ENCODE measurements at regions not wholly inside any gene's neighbourhood (a gene's known extent, or its start where the extent isn't known, plus 50 kb on each side); places are given as distances from the start of the nearest gene placed in this dataset.
"Not testable (repeated sequence)": the region's sequence is repeated elsewhere in the genome, so short reads cannot be mapped to it uniquely, and the experiment has no call there.

DNA sequence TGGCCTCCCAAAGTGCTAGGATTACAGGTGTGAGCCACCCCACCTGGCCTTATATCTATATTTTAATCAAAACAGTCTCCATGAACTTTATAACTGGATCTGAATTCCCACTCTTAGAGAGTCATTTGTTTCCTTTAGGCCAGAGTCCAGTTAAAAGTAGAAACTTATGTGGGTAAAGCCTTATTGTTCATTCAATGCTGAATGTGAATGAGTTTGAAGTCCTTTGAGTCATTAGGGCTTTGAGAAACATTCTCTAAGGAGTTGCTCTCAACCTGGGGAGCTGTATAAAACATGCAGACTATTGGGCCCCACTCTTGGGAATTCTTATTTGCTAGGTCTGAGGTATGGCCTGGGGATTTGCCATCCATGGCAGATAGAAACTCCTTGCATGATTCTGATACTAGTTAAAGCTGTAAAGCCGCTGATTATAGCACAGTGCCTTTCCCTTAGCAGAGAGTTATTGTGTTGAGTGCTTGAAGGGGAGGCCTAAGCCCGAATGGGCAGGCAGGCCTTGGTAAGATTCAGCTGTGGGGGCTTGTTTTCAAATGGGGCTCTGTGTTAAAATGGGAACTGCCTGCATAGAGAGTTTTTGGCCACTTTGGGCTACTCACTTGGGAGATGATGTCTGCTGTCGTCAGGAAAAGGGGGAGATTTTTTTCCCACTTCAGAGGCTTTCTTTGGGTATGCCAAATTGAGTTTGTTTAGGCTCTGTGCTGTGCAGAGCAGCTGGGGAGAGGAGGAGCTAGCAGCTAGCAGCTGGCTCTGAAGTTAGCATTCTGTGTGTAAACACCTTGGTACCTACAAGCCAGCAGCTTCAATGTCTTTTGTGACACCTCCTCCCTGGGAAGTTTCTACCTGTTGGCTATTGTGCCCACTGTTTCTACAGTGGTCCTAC, 117.5 kb downstream of the DACT1 start:
- Mint-ChIP-seq H3K4me1 (no peaks in the 10 kb centered on the region), H3K9me3 (no peaks in the 10 kb centered on the region), H3K36me3 (no peaks in the 10 kb centered on the region), H3K27ac (no peak overlapping the region), H3K4me3 (no peak overlapping the region), H3K27me3 (no peaks in the 10 kb centered on the region)
- no peak for DNase-seq

DNA sequence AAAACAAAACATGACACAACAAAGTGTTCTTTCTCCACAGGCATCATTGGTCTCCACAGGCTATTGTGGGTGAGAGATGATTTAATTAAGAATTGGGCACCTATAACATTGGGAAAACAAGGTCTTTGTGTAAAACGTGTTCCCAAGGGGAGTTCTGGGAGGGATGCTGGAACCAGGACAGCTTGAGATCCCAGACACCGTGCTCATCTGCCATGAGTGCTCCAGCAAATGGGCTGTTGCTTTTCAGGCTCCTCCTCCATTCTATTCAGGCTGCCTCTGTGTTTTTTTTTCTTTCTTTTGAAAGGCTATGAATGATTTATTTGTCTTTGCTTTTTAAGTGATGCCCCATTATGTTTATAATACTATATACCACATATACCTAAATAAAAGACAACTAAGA, 122.4 kb downstream of the DACT1 start:
- no peak for DNase-seq
- no peak overlapping the region for H3K4me3 Mint-ChIP-seq
- no peak overlapping the region for H3K27ac Mint-ChIP-seq
- H3K9me3 Mint-ChIP-seq: no peaks in the 10 kb centered on the region
- H3K27me3 Mint-ChIP-seq: no peaks in the 10 kb centered on the region
- no peaks in the 10 kb centered on the region for H3K36me3 Mint-ChIP-seq
- H3K4me1 Mint-ChIP-seq: no peaks in the 10 kb centered on the region

DNA sequence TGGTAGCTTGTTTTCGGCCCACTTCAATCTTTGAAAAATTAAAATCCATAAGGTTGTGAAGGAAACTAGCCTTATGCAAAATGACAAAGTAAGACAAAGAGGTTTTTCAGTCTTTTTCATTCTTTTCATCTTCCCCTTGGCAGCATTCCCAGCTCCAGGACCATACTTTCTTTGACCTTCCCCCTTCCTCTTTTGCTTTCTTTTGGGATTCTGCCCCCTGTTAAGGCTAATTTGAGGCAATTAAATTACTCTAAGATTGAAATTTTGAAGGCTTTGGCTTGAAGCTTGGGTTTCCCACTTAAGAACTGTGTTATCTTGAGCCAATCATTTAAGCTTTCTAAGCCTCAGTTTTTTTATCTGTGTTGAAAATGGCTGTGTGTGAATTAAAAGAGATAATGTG, 124.9 kb downstream of the DACT1 start:
- Mint-ChIP-seq H3K27me3 (no peaks in the 10 kb centered on the region), H3K4me1 (no peaks in the 10 kb centered on the region), H3K27ac (no peak overlapping the region), H3K9me3 (no peaks in the 10 kb centered on the region), H3K4me3 (no peak overlapping the region), H3K36me3 (no peaks in the 10 kb centered on the region)
- no peak for DNase-seq

DNA sequence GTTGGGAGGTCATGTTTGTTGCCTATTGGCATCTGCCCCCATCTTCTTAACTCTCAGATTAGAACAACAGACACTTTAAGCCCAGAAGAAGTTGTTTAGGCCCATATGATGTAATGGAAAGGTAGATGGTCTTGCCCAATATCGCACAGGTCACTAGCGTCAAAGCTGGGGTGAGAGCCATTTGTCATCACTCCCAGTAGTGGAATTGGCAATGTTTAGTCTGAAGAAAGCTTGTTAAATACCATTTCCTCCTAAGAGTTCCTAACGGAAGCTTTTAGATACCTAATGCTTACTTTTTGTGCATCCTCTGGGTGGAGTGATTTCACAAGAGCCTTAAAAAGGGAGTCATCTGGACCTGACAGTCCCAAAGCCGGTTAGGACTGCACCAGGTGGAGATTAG, 125.4 kb downstream of the DACT1 start:
- Mint-ChIP-seq H3K9me3 (no peaks in the 10 kb centered on the region), H3K27ac (no peak overlapping the region)

DNA sequence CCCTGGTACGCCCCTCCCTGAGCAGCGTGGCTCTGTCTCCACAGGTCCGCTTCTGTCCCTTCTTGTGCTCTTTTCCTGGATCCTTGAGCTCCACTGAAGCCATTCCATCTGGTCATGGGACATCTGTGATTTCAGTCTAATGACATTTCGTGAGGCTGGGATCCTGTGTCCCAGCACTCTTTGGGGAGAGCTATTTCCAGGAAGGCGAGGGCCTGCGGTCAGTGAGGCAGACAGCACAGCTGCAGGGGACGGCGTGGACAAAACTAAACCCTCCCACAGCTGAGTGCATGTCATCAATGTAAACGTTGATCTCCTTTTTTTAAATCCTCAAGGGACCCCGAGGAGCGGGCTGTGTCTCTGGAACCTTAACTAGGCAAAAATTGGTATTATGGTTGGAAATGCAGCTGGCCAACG, 127.7 kb downstream of the DACT1 start:
- Mint-ChIP-seq H3K27ac (no peak overlapping the region), H3K9me3 (no peaks in the 10 kb centered on the region), H3K36me3 (no peaks in the 10 kb centered on the region), H3K4me3 (no peak overlapping the region), H3K27me3 (no peaks in the 10 kb centered on the region), H3K4me1 (no peaks in the 10 kb centered on the region)
- DNase-seq: no peak

More for the DNA sequence above, 125.4 kb downstream of the DACT1 start:
- H3K27me3 Mint-ChIP-seq: no peaks in the 10 kb centered on the region
- H3K4me3 Mint-ChIP-seq: no peak overlapping the region
- no peak for DNase-seq
- no peaks in the 10 kb centered on the region for H3K36me3 Mint-ChIP-seq
- H3K4me1 Mint-ChIP-seq: no peaks in the 10 kb centered on the region

DNA sequence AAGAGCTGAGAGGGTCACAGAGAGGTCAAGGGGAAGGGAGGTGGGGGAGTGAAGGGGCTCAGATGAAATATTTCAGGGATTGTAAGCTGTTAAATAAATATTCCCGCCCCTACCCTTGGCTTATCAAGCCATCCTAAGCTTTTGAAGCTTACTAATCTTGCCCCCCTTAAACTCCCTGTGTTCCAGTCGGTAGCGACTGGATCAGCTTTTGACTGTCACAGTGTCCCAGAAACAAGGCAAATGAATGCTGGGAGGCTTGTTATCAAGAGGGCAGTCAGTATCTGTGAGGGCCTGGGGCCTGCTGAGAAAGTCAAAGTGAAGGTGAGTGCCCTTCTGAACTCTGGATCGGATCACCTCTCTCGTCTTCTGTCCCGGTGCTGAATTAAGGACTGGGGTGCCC, 128.1 kb downstream of the DACT1 start:
- Mint-ChIP-seq H3K36me3 (no peaks in the 10 kb centered on the region), H3K9me3 (no peaks in the 10 kb centered on the region), H3K27me3 (no peaks in the 10 kb centered on the region), H3K4me1 (no peaks in the 10 kb centered on the region), H3K27ac (no peak overlapping the region), H3K4me3 (no peak overlapping the region)
- no peak for DNase-seq

DNA sequence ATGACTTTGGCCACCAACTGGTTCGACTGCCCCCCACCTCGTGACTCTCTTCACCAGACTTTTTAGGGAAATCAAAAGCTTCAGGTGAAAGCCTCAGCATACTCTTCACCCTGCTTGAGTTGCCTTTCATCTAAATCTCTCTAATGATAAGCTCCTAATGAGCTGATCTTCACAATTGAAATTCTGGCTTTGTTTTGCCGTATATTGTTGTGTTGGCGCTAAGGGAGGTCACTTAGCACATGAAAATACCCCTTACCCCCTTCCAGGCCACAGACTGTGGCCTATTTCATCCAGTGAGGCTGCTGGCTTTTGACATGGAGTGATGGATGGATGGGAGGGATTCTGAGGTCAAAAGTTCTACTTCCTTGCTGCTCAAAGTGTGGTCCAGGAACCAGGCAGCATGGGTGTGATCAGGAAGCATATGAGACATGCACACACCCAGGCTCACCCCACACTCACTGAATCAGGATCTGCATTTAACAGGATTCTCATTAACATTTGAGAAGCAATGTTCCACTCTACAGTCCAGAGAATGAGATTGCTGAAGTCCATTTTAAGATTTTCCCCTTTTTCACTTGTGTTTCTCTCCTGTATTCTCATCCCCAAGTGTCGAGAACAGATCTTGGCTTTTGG, 131.4 kb downstream of the DACT1 start:
- no peak overlapping the region for H3K4me3 Mint-ChIP-seq
- no peaks in the 10 kb centered on the region for H3K27me3 Mint-ChIP-seq
- H3K36me3 Mint-ChIP-seq: no peaks in the 10 kb centered on the region
- H3K4me1 Mint-ChIP-seq: no peaks in the 10 kb centered on the region
- no peak for DNase-seq
- H3K9me3 Mint-ChIP-seq: no peaks in the 10 kb centered on the region
- no peak overlapping the region for H3K27ac Mint-ChIP-seq

DNA sequence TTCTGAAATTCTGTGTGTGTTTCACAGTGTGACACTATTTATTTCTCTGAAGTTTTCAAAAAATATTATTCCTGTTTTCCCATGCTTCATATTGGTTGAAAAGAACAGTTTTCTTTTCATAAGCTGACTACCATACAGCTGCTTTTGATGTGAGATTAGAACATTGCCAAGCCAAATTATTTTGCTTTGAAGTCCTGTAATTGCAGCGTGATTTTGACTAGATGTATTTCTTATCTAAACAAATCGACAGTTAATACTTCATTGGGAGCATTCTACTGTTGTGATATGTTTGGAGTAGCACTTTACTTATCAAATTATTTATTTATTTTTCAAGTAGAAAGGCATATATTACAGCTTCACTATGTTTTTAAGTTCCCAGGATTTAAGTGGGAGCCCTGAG, 132.0 kb downstream of the DACT1 start:
- H3K9me3 Mint-ChIP-seq: no peaks in the 10 kb centered on the region
- no peaks in the 10 kb centered on the region for H3K36me3 Mint-ChIP-seq
- DNase-seq: no peak
- H3K27ac Mint-ChIP-seq: no peak overlapping the region
- H3K4me3 Mint-ChIP-seq: no peak overlapping the region
- H3K4me1 Mint-ChIP-seq: no peaks in the 10 kb centered on the region
- H3K27me3 Mint-ChIP-seq: no peaks in the 10 kb centered on the region

DNA sequence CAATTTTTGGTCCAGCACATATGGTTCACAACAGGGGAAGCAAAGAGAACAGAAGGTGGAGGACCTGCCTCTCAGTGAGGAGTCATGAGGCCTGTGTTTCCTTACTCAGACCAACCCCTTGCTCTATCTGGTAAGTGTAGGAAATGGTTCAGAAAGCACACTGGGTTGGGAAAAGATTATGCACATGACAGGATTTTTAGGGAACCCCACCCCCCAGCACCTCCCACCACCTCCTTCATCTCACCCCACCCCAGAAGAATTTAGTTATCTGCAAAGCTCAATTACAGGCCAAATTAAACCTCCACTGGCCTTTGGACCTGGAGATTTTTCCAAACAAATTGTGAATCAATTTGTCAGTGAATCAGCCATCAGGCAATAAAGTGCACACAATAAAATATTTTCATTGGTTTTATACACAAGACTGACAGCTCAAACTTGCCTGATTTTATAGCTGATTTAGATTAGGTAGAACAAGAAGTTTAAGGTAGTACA, 132.8 kb downstream of the DACT1 start:
- no peak overlapping the region for H3K4me3 Mint-ChIP-seq
- no peak for DNase-seq
- H3K27me3 Mint-ChIP-seq: no peaks in the 10 kb centered on the region
- no peaks in the 10 kb centered on the region for H3K9me3 Mint-ChIP-seq
- no peaks in the 10 kb centered on the region for H3K36me3 Mint-ChIP-seq
- H3K4me1 Mint-ChIP-seq: no peaks in the 10 kb centered on the region
- no peak overlapping the region for H3K27ac Mint-ChIP-seq

DNA sequence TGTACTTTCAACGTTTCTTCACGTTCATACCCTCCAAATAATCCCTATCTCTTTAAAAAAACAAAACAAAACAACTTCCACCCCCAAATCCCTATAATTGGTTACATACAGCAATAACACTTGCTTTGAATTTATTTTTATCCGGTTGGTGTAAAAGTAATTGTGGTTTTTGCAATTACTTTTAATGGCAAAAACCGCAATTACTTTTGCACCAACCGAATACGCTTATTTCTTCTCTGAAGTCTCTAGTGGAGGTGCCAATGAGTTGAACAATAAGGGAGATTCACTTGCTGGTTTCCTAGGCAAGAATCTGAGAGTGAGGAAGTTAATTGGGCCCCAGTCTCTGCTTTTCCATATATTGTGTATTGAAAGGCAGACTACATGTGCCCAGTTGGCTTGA, 133.3 kb downstream of the DACT1 start:
- Mint-ChIP-seq H3K27me3 (no peaks in the 10 kb centered on the region), H3K27ac (no peak overlapping the region), H3K9me3 (no peaks in the 10 kb centered on the region), H3K36me3 (no peaks in the 10 kb centered on the region), H3K4me3 (no peak overlapping the region), H3K4me1 (no peaks in the 10 kb centered on the region)
- no peak for DNase-seq

DNA sequence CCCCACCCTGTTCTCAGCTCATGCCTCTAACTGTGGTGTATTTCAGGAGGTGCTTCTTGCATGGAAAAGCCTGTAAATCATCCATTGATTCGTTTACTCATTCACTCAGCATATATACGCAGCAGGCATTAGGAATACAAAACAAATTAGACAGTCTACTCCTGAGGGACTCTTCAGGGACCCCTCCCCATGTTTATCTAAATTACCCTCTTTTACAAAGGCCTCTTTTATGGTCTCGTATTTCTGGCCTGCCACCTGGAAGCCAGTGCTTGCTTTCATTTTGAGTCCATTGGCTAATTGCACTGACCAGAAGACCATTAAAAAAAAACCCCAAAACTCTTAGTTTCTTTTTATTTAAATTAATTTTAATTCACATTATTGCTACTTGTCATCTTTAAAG, 134.4 kb downstream of the DACT1 start:
- H3K36me3 Mint-ChIP-seq: no peaks in the 10 kb centered on the region

DNA sequence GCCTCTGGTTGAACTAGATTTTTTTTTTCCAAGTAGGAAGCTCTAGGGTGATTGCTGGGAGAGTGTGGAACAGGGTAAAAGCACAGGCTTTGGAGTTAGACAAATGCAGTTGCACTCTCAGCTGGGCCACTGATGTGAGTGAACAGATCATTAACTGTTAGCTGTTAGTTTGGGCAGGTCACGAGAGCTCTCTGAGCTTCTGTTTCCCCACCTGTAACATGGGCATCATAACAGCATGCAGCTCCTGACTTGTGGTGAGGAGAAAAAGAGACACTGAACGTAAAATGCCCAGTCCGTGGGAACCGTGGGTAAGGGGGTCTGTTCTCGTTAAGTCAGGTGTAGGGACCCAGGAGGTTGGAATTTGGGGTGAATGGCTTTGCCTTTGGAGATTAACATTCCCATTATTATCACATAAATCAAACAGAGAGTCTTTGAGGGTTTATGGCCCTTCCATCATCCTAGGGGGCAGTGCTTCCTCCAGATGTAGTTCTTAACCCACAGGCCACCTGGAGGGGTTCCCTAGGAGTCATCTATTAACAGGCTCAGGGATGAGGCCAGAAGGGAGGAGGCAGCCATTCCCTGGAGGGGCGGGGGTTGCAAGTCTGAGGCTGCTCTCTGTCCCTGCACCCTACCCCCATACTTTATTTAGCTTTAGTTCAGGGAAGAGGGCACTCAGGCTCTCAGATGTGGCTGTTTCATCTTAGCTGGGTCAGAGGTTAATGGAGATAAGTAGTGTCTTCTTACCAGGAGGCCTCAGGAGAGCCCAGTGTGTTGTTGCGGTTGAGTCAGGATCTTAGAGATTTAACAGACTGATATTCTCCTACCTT, 135.2 kb downstream of the DACT1 start:
- DNase-seq: no peak
- no peaks in the 10 kb centered on the region for H3K4me1 Mint-ChIP-seq
- H3K36me3 Mint-ChIP-seq: no peaks in the 10 kb centered on the region
- H3K27me3 Mint-ChIP-seq: peaks cover 2% of the 10 kb centered on the region
- no peak overlapping the region for H3K4me3 Mint-ChIP-seq
- H3K9me3 Mint-ChIP-seq: no peaks in the 10 kb centered on the region
- no peak overlapping the region for H3K27ac Mint-ChIP-seq

More for the DNA sequence above, 134.4 kb downstream of the DACT1 start:
- H3K27ac Mint-ChIP-seq: no peak overlapping the region
- H3K4me1 Mint-ChIP-seq: no peaks in the 10 kb centered on the region
- H3K9me3 Mint-ChIP-seq: no peaks in the 10 kb centered on the region
- no peak overlapping the region for H3K4me3 Mint-ChIP-seq
- no peaks in the 10 kb centered on the region for H3K27me3 Mint-ChIP-seq
- DNase-seq: no peak

DNA sequence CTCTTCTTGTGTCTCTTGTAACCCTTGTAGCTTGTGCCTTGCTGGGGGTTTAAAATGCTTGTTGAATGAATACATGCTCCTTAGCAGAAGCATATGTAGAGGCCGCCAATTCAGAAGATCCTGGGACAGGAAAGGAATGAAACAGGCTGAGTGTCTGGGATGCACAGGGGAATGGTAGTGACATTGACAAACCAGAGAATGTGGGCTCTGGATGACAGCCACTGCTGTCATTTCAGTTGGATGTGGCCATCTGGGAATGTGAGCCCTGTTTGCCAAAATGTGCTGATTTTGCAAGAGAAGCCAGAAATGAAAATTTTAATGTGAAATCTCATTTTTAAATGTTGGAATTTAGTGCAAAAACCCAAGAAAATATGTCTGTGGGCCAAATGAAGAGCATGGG, 136.8 kb downstream of the DACT1 start:
- Mint-ChIP-seq H3K36me3 (no peaks in the 10 kb centered on the region), H3K4me1 (no peaks in the 10 kb centered on the region), H3K9me3 (no peaks in the 10 kb centered on the region), H3K27ac (no peak overlapping the region), H3K4me3 (no peak overlapping the region), H3K27me3 (peaks cover 4% of the 10 kb centered on the region)
- no peak for DNase-seq

DNA sequence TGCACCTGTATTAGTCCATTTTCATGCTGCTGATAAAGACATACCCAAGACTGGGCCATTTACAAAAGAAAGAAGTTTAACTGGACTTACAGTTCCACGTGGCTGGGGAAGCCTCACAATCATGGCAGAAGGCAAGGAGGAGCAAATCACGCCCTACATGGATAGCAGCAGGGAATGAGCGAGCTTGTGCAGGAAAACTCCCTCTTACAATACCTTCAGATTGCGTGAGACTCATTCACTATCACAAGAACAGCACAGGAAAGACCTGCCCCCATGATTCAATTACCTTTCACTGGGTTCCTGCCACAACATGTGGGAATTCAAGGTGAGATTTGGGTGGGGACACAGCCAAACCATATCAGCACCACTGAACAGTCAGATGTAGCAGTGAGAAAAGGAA, 137.4 kb downstream of the DACT1 start:
- not testable (repeated sequence) for H3K9me3 Mint-ChIP-seq, H3K4me3 Mint-ChIP-seq, H3K36me3 Mint-ChIP-seq, H3K27ac Mint-ChIP-seq, DNase-seq, H3K4me1 Mint-ChIP-seq, H3K27me3 Mint-ChIP-seq

DNA sequence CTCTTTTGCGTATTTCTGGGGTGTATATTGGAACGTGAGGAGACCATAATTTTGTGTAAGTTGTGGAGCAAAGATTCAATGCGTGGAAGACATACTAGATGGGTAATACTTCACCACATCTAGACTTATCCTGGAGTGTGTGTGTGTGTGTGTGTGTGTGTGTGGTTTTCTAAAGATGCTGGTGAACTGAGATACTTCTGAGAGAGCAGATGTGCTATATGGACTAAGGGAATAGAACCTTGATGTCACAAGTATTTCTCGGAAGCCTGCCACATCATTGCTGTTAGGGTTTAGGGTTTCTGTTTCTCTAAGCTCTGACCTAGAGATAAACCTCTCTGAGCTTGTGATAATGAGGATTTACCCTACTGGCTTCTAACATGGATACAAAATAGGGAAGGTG, 138.8 kb downstream of the DACT1 start:
- no peaks in the 10 kb centered on the region for H3K4me1 Mint-ChIP-seq
- no peak overlapping the region for H3K4me3 Mint-ChIP-seq
- H3K27me3 Mint-ChIP-seq: peaks cover 4% of the 10 kb centered on the region
- no peak overlapping the region for H3K27ac Mint-ChIP-seq
- H3K9me3 Mint-ChIP-seq: no peaks in the 10 kb centered on the region
- DNase-seq: no peak
- H3K36me3 Mint-ChIP-seq: no peaks in the 10 kb centered on the region
